Right lobe of liver (tissue), 4 donors: ENCODE measurements at regions not wholly inside any gene's neighbourhood (a gene's known extent, or its start where the extent isn't known, plus 50 kb on each side); places are given as distances from the start of the nearest gene placed in this dataset.

Experiments
- POLR2A ChIP-seq: fragments of 450-650 bp; IDR thresholded peaks from one replicate; pipeline ENCODE4 v1.6.1; 2017; ENCODE audit warnings: antibody characterized with exemption, mild to moderate bottlenecking
- TF ChIP-seq, protein P1 (sequence below), 4 donors: fragments of 200-600 bp in 3 of 4; fragments of 450-650 bp in 1 of 4; IDR thresholded peaks; one replicate each; pipeline versions ENCODE4 v1.5.1 to v1.8.0; 2016 to 2022; ENCODE audit warnings: antibody characterized with exemption in 4 of 4, mild to moderate bottlenecking in 2 of 4
- donor health status: DM: no; HTN: no; CAD: no.
- donor health status: DM: no; HTN: no; CAD: no.
- donor health status: DM: no; HTN: yes; CAD: no.

DNA sequence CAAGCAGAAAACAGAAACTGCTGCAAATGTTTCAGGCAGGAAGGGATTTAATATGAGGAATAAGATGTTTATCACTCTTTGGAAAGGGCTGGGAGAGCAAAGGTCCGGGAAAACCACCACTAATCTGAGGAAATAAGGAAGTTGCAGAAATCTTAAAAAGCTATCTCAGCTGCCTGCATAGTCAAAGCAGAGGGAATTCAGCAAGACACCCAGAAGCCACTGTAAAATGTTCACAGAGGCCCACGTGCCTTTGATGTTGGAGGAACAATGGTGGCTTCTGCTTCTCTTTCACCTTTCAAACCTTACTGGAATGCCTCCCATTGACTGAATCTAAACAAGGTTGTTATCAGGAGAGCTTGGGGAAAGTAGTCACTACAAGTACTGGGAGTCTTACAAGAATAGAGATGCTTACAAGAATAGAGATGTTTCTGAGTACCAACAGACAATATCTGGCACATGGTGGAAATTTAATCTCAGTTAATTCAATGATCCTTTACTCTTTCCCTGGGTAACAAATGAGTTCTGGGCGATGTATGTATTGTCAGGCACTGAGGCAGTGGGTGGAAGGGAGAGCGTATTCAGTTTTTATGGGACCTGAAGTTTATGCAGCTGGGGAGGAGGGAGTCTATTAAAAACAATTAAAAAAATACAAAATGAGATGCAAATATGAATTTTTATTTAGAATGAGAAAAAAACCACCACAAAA lies 56.1 kb upstream of the MED13 start:
- TF ChIP-seq, protein P1, sequence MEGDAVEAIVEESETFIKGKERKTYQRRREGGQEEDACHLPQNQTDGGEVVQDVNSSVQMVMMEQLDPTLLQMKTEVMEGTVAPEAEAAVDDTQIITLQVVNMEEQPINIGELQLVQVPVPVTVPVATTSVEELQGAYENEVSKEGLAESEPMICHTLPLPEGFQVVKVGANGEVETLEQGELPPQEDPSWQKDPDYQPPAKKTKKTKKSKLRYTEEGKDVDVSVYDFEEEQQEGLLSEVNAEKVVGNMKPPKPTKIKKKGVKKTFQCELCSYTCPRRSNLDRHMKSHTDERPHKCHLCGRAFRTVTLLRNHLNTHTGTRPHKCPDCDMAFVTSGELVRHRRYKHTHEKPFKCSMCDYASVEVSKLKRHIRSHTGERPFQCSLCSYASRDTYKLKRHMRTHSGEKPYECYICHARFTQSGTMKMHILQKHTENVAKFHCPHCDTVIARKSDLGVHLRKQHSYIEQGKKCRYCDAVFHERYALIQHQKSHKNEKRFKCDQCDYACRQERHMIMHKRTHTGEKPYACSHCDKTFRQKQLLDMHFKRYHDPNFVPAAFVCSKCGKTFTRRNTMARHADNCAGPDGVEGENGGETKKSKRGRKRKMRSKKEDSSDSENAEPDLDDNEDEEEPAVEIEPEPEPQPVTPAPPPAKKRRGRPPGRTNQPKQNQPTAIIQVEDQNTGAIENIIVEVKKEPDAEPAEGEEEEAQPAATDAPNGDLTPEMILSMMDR (IDR thresholded peaks at IDR 0.05) = no peak
- TF ChIP-seq POLR2A = no peak
